Erythroblast (primary cell): ENCODE measurements at regions not wholly inside any gene's neighbourhood (a gene's known extent, or its start where the extent isn't known, plus 50 kb on each side); places are given as distances from the start of the nearest gene placed in this dataset.

Source experiments
- GATA1 ChIP-seq: IDR thresholded peaks from 2 replicates; pipeline ENCODE4 v1.6.1; 2011; ENCODE audit warnings: low read depth, mild to moderate bottlenecking, control low read depth, low read length, moderate library complexity
- POLR2A ChIP-seq: IDR thresholded peaks from 2 replicates; pipeline ENCODE4 v1.6.1; 2011; ENCODE audit warnings: mild to moderate bottlenecking, low read length

GRCh38 chr7:46369933-46370654 is 449.0 kb upstream of the IGFBP3 start:
- TF ChIP-seq POLR2A (no peak), GATA1 (no peak)
